GM21360 (cell line): ENCODE measurements at regions not wholly inside any gene's neighbourhood (a gene's known extent, or its start where the extent isn't known, plus 50 kb on each side); places are given as distances from the start of the nearest gene placed in this dataset.

Experiments
- ATAC-seq: cut with Tn5 transposase; IDR thresholded peaks from one replicate; pipeline ENCODE4 v1.9.1; 2021; ENCODE audit warnings: mild to moderate bottlenecking, moderate library complexity; ENCODE audit not compliant: unreplicated experiment

DNA sequence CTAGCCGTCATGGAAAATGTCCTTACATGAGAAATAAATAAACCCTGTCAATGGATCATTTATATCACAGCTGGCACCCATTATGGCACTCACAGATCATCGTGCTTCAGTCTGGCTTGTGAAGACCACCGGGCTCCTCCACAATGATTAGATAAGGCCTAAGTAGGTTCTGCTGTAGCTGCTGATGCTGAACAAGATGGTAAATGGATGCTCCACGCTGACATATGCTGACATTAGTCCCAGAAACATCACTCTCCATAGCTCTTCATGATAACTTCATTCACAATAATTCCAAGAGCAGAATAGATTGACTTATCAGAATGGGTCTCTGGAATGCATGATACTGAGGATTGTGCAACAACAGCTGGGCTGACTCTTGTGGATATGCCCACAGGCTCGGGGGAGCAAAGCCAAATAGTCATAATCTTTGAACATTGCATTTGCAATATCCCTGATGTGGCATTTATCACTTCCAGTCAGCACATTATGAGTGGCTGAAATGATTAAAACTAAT is 63.8 kb upstream of the RXFP2 start:
- no peak for ATAC-seq

DNA sequence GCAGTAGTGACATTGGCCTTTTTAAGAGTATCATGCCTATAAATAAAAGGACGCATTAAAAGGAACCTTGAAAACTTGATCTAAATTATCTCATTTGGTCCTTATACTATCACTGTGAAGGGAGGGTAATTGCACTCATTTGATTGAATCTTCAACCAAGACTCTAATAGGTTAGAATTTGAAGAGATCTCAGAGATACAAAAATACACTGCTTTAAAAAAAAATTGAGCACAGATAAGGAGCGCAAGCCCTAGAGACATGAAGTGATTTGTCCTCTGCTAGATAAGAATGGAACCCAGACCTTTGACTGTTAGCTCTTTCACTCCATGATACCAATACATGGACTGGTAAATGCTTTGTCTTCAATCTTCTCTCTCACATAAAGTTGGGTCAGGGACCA is 58.2 kb upstream of the RXFP2 start:
- no peak for ATAC-seq

DNA sequence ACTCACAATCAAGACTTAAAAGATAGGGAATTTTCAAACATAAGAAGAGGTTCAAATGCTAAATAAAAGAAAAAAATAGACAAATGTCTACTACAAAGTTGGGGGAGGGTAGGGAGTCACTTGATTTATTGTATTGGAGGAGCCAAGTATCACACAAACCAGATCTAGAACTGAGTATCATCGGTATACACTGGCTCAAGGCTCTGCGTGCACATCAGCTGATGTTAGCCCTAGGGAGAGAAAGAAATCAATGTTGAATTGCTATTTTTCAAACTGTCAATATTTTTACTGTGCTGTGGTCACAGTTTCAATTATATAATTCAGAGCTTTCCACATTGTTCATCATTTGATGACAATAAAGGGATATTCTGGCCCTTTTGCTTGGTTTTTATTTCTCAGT is 54.9 kb upstream of the RXFP2 start:
- ATAC-seq = no peak

DNA sequence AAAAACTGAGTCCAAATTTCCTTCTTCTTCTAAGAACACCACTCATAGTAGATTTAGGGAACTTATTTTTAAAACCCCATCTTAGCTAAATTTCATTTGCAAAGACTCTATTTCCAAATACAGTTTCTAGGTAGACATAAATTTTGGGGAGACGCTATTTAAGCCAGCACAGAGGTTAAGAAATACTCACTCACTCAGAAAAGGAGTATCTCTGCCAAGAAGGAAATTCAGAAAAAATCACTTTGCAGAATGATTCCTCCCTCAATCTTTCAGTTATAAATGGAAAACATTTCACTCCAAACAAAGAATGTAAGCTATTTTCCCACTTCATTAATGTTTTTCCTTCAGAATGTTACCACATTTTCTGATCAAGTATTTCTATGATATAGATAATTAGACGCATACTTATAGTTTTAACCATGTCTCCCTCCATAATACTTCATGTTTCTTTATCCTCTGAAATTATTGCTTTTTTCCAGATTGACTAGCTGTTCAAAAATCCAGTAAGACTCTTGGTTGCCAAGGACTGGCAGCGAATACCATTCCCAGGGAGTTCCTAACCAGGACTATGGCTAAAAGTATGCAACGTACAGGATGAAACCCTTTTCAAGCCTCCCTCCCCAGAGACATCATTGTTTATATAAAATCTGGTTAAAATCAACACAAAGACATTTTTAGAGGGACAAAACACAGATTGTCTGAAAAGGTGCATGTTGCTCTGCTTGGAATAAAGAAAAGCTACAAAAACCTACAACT is 52.5 kb upstream of the RXFP2 start:
- no peak for ATAC-seq
